NCI-H748 (cell line): ENCODE measurements at regions not wholly inside any gene's neighbourhood (a gene's known extent, or its start where the extent isn't known, plus 50 kb on each side); places are given as distances from the start of the nearest gene placed in this dataset.

Experiments used
- DNase-seq: peaks from one replicate; lab custom pipeline; 2025; ENCODE audit not compliant: unreplicated experiment; lab: John Stamatoyannopoulos, UW

GRCh38 chr3:64892671-64893309, 205.0 kb upstream of the ADAMTS9 start:
- no peak for DNase-seq

GRCh38 chr3:64891021-64891420, 203.2 kb upstream of the ADAMTS9 start:
- DNase-seq = no peak

GRCh38 chr3:64890466-64890865, 202.7 kb upstream of the ADAMTS9 start:
- no peak for DNase-seq

- DNase-seq = peak; percentile 2
These were observed 202.2 kb upstream of the ADAMTS9 start for GRCh38 chr3:64890006-64890405.

- no peak for DNase-seq
These were observed 201.1 kb upstream of the ADAMTS9 start for GRCh38 chr3:64888840-64889392.

GRCh38 chr3:64888165-64888564, 200.4 kb upstream of the ADAMTS9 start:
- no peak for DNase-seq

- DNase-seq = no peak
These were observed 197.3 kb upstream of the ADAMTS9 start for GRCh38 chr3:64885055-64885454.

- DNase-seq = no peak
These were observed 196.7 kb upstream of the ADAMTS9 start for GRCh38 chr3:64884536-64884935.

GRCh38 chr3:64880916-64881315, 193.1 kb upstream of the ADAMTS9 start:
- no peak for DNase-seq

- no peak for DNase-seq
These were observed 190.6 kb upstream of the ADAMTS9 start for GRCh38 chr3:64878362-64878761.

GRCh38 chr3:64873400-64873799, 185.6 kb upstream of the ADAMTS9 start:
- no peak for DNase-seq

- no peak for DNase-seq
These were observed 184.5 kb upstream of the ADAMTS9 start for GRCh38 chr3:64872345-64872744.

- DNase-seq = no peak
These were observed 184.0 kb upstream of the ADAMTS9 start for GRCh38 chr3:64871834-64872249.

- DNase-seq = no peak
These were observed 183.3 kb upstream of the ADAMTS9 start for GRCh38 chr3:64870876-64871646.

GRCh38 chr3:64867224-64867623, 179.4 kb upstream of the ADAMTS9 start:
- DNase-seq = no peak

GRCh38 chr3:64865839-64866570, 178.2 kb upstream of the ADAMTS9 start:
- no peak for DNase-seq

GRCh38 chr3:64863226-64864212, 175.7 kb upstream of the ADAMTS9 start:
- no peak for DNase-seq

GRCh38 chr3:64861684-64862083, 173.9 kb upstream of the ADAMTS9 start:
- DNase-seq = no peak

GRCh38 chr3:64860536-64860870, 172.7 kb upstream of the ADAMTS9 start:
- DNase-seq = no peak
